GM21737 (cell line): ENCODE measurements at regions not wholly inside any gene's neighbourhood (a gene's known extent, or its start where the extent isn't known, plus 50 kb on each side); places are given as distances from the start of the nearest gene placed in this dataset.
"Not testable (repeated sequence)": the region's sequence is repeated elsewhere in the genome, so short reads cannot be mapped to it uniquely, and the experiment has no call there.

Experiments used
- ATAC-seq: cut with Tn5 transposase; IDR thresholded peaks from one replicate; pipeline ENCODE4 v1.9.1; 2021; ENCODE audit warnings: mild to moderate bottlenecking, moderate library complexity; ENCODE audit not compliant: unreplicated experiment

GRCh38 chr5:145585443-145586148, 249.5 kb downstream of the PRELID2 start:
- ATAC-seq, result no peak

- no peak for ATAC-seq
Observed at GRCh38 chr5:145579301-145579700, 255.8 kb downstream of the PRELID2 start.

GRCh38 chr5:145574889-145575573, 260.1 kb downstream of the PRELID2 start:
- ATAC-seq, result no peak

DNA sequence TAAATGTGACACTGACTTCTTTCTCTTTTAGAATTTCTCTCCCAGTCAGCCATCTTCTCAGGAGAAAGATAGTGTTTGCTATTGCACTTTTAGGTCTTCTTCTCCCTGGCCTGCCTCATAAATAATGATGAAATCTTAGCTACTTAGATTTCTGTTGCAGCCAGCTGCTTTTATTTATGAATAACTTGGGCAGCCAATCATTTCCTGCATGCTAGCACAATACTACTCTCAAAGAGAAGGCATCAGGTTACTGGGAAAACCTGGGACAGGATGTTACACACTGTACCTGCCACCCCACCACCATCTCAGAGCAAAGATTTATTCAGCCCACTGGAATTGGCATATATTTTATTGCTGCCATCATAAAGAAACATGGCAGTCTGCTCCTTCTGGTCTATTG, 266.6 kb downstream of the PRELID2 start:
- ATAC-seq, result no peak

GRCh38 chr5:145562931-145563330, 272.2 kb downstream of the PRELID2 start:
- ATAC-seq, result no peak

DNA sequence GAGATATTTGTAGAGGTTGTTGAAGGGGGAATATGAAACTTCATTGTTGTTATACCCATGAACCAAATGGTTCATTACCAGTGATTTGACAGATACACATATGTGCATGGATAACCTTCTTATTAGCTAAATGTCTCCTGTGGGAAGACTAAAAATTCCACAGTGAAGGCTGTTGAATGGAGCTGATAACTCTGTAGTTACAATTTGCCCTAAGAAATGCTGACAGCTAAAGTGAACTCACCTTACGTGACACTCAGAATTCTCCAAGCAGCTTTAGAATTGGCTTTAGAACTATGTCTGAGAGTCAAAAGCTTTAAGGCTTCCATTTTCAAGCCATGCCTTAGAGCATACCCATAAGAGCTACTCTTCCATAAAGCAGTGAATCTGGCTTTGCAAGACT, 276.9 kb downstream of the PRELID2 start:
- no peak for ATAC-seq

DNA sequence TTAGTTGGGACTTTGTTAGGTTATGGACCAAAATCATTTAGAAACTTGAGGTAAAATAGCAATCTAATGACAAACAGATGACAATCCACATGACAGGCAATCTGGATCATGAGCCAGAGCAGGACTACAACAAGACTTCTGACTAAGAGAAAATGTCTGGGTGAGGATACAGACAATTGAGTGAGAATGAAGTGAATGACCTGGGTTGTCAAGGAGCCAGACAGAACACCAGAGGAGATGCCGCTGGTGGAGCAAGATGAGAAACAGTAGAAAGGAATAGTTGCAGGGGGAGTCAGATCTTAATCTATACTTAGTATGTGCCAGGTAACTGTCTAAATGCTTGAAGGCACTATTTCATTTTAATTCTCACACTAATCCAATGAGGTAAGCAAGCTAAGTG, 277.8 kb downstream of the PRELID2 start:
- ATAC-seq, result no peak

DNA sequence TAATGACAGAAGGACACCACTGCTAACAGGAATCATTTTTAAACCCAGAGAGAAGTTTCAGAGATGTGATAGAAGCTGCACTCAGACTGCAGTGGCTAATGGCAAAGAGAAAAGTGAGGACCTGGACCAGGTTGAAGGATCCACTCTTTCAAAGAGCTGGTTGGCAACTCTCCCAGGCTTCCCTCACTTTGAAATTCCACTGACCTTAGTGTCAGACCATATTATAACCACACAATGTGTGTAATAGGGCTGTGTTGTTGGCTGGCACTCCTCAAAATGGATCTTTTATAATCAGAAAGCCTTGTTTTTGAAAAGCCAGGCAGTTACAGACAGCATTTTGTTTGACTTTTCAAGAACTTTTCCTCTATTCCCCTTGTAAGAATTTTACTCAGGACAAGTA, 280.7 kb downstream of the PRELID2 start:
- no peak for ATAC-seq

- no peak for ATAC-seq
Observed at GRCh38 chr5:145553177-145553576, 282.0 kb downstream of the PRELID2 start.

- no peak for ATAC-seq
Observed at GRCh38 chr5:145551714-145552113, 283.4 kb downstream of the PRELID2 start.

DNA sequence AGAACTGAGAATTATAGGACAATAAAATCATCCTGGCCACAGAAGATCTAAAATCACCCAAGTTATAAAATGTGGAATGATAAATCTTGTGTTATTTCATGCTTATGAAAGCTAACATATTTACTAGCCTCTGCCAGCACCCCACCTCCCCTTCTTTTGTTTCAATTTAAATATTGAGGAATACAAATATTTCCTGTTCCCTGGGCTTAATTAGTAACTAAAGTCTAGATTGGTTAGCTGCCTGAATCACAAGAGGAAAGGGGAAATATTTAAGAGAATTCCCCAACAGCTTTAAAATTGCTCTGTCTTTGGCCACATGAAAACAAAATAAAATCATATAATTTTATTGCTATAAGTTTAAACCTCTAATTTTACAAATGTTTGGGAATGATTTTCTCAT, 287.0 kb downstream of the PRELID2 start:
- no peak for ATAC-seq

DNA sequence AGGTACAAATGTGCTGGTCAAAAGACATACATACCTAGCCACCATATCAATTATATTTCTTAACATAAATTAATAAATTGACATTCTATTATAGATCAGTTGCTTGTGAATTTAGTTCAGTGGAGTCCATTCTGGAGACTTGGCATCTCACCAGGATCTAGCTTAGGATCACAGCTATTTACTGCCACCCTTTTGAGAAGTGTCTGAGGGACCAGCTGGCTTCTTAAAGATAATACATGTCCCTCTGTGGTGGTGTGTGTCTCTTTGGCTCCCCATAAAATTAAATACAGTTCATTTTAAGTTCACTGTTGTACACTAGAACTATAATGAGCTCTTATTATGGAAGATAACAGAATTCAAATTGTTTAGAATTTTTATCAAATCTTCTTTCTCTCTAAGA, 290.7 kb downstream of the PRELID2 start:
- ATAC-seq, result no peak

DNA sequence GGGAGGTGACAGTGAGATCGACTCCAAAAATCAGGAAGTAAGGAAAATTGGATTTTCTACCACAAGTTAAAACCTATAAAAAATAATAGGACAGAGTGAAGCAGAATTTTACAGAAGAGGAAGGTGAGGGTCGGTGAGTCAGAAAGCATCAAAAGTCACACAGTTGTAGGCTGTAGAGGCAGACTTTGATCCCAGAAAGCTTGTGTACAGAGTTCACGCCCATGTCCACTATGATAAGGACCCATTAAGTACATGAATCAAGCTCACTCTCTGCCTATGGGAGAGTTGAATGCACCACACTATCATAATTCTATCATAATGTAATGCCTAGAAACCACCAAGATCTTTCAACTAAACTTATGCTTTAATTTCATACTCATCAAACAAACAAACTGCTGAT, 291.2 kb downstream of the PRELID2 start:
- ATAC-seq, result no peak

GRCh38 chr5:145540375-145540774, 294.8 kb downstream of the PRELID2 start:
- ATAC-seq, result no peak

DNA sequence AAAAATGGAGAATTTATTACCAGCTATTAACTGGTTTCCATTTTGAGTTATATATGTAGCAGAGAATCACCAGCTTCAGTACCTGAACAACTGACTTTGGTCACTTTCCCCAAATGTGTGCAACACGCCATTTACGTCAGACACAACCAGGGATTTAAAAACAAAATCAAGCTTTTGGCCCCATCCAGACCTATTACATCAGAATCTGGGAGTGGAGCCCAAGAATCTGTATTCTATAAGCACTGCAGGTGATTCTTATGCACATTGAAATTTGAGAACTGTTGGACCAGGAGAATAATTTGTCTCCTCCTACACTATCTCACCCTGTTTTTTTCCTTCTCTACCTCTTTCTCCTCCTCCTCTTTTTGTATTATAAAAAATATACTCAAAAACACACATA, 295.9 kb downstream of the PRELID2 start:
- no peak for ATAC-seq

- ATAC-seq, result no peak
Observed at GRCh38 chr5:145536133-145536532, 299.0 kb downstream of the PRELID2 start.

DNA sequence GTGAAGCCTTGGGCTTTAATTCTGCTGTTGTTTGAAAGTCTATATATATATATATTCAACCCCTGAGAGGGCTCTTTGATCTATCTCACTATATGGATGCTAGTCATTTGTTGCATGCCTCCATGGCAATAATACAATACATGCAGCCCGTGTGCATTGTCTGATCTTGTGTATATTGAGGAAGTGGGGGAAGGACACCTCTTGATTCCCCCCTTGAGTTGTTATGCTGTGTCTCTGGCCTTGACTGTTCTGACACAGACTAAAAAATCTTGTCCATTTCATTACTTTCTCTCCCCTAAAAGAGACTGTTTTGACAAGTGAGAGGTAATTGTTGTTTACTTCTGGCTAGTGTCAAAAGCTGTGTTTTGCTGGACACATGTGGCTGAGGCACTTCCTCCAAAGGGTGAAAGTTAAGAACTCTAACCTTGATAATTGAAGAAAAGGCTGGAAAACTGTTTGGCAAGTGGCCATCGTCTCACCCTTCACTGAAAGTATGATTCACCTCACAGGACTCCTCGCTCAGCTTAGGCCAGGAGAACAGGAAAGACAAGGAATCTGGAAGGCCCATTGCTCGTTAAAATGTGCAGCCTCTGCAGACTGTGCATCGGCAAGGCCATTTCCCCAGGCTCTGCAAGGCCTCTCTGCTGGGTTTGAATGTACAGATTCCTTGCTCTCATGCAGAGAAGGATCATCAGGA, 304.0 kb downstream of the PRELID2 start:
- ATAC-seq, result no peak

DNA sequence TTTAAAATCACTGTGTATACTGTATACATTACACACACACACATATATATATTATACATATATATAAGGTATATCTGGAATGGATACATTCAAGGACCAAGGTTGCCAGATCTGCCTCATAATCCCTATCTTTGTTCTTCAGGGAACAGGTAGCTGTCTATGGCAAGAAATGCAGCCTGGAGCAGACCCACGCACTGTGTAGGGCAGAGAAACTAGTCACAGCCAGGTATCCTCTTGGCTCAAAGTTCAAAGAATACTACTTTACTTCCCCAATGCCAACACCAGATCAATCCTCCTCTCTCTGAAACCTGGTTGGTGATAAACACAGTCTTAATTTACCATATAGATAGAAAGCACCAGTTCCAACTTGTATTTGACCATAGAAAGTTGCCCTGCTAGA, 313.6 kb downstream of the PRELID2 start:
- ATAC-seq, result no peak

DNA sequence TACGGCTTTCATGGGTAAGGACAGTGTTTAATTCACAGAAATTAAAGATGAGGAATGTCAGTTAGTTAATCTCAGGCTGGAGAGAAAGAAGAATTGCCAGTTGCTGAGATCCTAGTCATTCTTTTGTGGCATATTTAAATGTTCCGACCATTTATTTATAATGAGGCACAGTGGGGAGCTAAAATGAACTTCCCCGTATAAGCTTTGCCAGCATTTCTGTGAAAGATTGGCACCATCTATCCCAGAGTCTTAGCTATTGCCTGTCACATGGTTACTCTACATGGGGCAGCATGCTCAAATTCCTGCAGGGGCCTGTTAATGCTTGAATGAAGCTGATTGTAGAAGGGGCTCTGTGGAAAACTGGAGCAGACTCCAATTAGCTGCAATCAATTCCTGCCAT, 314.1 kb downstream of the PRELID2 start:
- no peak for ATAC-seq

DNA sequence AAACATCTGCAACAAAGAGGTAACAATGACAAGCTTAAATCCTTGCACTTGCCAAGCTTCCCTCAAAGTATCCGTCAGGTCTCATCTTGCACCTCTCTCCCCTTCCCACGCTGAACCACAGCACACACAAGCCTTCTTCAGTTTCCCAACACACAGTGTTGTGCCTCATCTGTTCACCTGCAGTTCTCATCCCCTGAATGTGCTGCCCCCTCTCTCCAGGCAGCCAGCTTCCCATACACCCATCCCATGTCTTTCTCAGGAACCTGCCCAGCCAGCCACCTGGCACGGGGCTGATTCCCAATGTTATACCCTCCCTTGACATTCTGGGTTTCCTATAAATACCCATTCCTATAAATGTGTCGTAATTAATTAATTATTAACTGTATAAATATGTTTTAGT, 314.8 kb downstream of the PRELID2 start:
- ATAC-seq, result no peak

- not testable (repeated sequence) for ATAC-seq
Observed at GRCh38 chr5:145517588-145517987, 317.6 kb downstream of the PRELID2 start.

- ATAC-seq, result no peak
Observed at GRCh38 chr5:145511351-145511750, 323.8 kb downstream of the PRELID2 start.
